ENCODE measurements at regions not wholly inside any gene's neighbourhood (a gene's known extent, or its start where the extent isn't known, plus 50 kb on each side); places are given as distances from the start of the nearest gene placed in this dataset.
"Not testable (repeated sequence)": the region's sequence is repeated elsewhere in the genome, so short reads cannot be mapped to it uniquely, and the experiment has no call there.

GRCh38 chr5:6106756-6107155 lies 271.6 kb downstream of the MED10 start:
- no peak for FAIRE-seq

GRCh38 chr5:6105320-6105719 lies 273.0 kb downstream of the MED10 start:
- no peak for FAIRE-seq

- no peak for FAIRE-seq
Observed at GRCh38 chr5:6096101-6096500, 282.2 kb downstream of the MED10 start.

- FAIRE-seq: not testable (repeated sequence)
Observed at GRCh38 chr5:6094180-6094579, 284.2 kb downstream of the MED10 start.

GRCh38 chr5:6090838-6091237 lies 287.5 kb downstream of the MED10 start:
- no peak for FAIRE-seq

- no peak for FAIRE-seq
Observed at GRCh38 chr5:6090079-6090654, 288.2 kb downstream of the MED10 start.

- FAIRE-seq: no peak
Observed at GRCh38 chr5:6088706-6089105, 289.6 kb downstream of the MED10 start.

GRCh38 chr5:6087576-6087975 lies 290.8 kb downstream of the MED10 start:
- no peak for FAIRE-seq

- no peak for FAIRE-seq
Observed at GRCh38 chr5:6086871-6087270, 291.5 kb downstream of the MED10 start.

GRCh38 chr5:6085341-6085860 lies 292.9 kb downstream of the MED10 start:
- FAIRE-seq: no peak

- FAIRE-seq: no peak
Observed at GRCh38 chr5:6084836-6085235, 293.5 kb downstream of the MED10 start.

- FAIRE-seq: no peak
Observed at GRCh38 chr5:6084376-6084775, 294.0 kb downstream of the MED10 start.

- no peak for FAIRE-seq
Observed at GRCh38 chr5:6083311-6083978, 294.9 kb downstream of the MED10 start.

GRCh38 chr5:6082685-6083084 lies 295.7 kb downstream of the MED10 start:
- no peak for FAIRE-seq

GRCh38 chr5:6081727-6082210 lies 296.6 kb downstream of the MED10 start:
- no peak for FAIRE-seq

GRCh38 chr5:6080930-6081726 lies 297.2 kb downstream of the MED10 start:
- FAIRE-seq: no peak

GRCh38 chr5:6080436-6080835 lies 297.9 kb downstream of the MED10 start:
- no peak for FAIRE-seq

- no peak for FAIRE-seq
Observed at GRCh38 chr5:6078881-6079280, 299.5 kb downstream of the MED10 start.

- FAIRE-seq: no peak
Observed at GRCh38 chr5:6076341-6077239, 301.8 kb downstream of the MED10 start.

GRCh38 chr5:6072488-6072887 lies 305.9 kb downstream of the MED10 start:
- FAIRE-seq: not testable (repeated sequence)

GRCh38 chr5:6069496-6070185 lies 308.7 kb downstream of the MED10 start:
- FAIRE-seq: no peak

- FAIRE-seq: no peak
Observed at GRCh38 chr5:6066016-6066415, 312.3 kb downstream of the MED10 start.
